Activated CD4-positive, alpha-beta T cell treated with anti-CD3 and anti-CD28 coated beads for 36 hours (primary cell): ENCODE measurements at regions not wholly inside any gene's neighbourhood (a gene's known extent, or its start where the extent isn't known, plus 50 kb on each side); places are given as distances from the start of the nearest gene placed in this dataset.

ENCODE experiments used
- ATAC-seq: fragments of 200-7000 bp; cut with Tn5 transposase; one replicate; pipeline ENCODE4 v1.10.0; 2021; ENCODE audit warnings: mild to moderate bottlenecking, moderate library complexity
- CTCF ChIA-PET: fragments of 350-600 bp; sonication (Branson Sonifier 250); formaldehyde crosslinking; loops from one replicate; lab custom pipeline; 2021; ENCODE audit warnings: antibody characterized with exemption; lab: Charles Lee
- POLR2A ChIA-PET: fragments of 350-600 bp; sonication (Branson Sonifier 250); formaldehyde crosslinking; loops from one replicate; lab custom pipeline; 2021; ENCODE audit warnings: antibody characterized with exemption, inconsistent platforms; lab: Charles Lee
- DNase-seq: peaks from one replicate; pipeline ENCODE4 v3.0.0-alpha.2; 2020
- H3K27ac Mint-ChIP-seq: one replicate; pipeline ENCODE4 v1.8.0; 2021; ENCODE audit warnings: mixed read lengths
- H3K27me3 Mint-ChIP-seq: one replicate; pipeline ENCODE4 v1.8.0; 2021; ENCODE audit warnings: mixed read lengths
- H3K36me3 Mint-ChIP-seq: one replicate; pipeline ENCODE4 v1.8.0; 2021; ENCODE audit warnings: low read depth, mixed read lengths
- H3K4me1 Mint-ChIP-seq: one replicate; pipeline ENCODE4 v1.8.0; 2021; ENCODE audit warnings: mixed read lengths
- H3K4me3 Mint-ChIP-seq: one replicate; pipeline ENCODE4 v1.8.0; 2021; ENCODE audit warnings: mild to moderate bottlenecking, moderate library complexity, mixed read lengths
- H3K9me3 Mint-ChIP-seq: one replicate; pipeline ENCODE4 v1.8.0; 2021; ENCODE audit warnings: low read depth, mixed read lengths
- intact Hi-C, 2 experiments: fragments of 100-400 bp; cut with DNase I in 1 of 2; cut with micrococcal nuclease in 1 of 2; formaldehyde crosslinking; loops; one replicate each; pipeline versions ENCODE4 v1.14.2 to v1.15.1; 2022 to 2024; cut with DNase I, micrococcal nuclease

GRCh38 chr2:212945526-212945925, 205.9 kb downstream of the IKZF2 start:
- CTCF ChIA-PET = no interaction called here
- DNase-seq = no peak
- no peaks in the 10 kb centered on the region for H3K27me3 Mint-ChIP-seq
- POLR2A ChIA-PET = no interaction called here
- intact Hi-C loops = no loop called here
- no peak overlapping the region for H3K4me3 Mint-ChIP-seq
- no peaks in the 10 kb centered on the region for H3K36me3 Mint-ChIP-seq
- H3K27ac Mint-ChIP-seq = no peak overlapping the region
- no peaks in the 10 kb centered on the region for H3K9me3 Mint-ChIP-seq
- ATAC-seq = no peak
- H3K4me1 Mint-ChIP-seq = no peaks in the 10 kb centered on the region

GRCh38 chr2:212943351-212943750, 208.1 kb downstream of the IKZF2 start:
- H3K27ac Mint-ChIP-seq = no peak overlapping the region
- H3K36me3 Mint-ChIP-seq = no peaks in the 10 kb centered on the region
- intact Hi-C loops = no loop called here
- DNase-seq = no peak
- no peaks in the 10 kb centered on the region for H3K9me3 Mint-ChIP-seq
- POLR2A ChIA-PET = no interaction called here
- peaks cover 1% of the 10 kb centered on the region for H3K4me1 Mint-ChIP-seq
- ATAC-seq = no peak
- H3K4me3 Mint-ChIP-seq = no peak overlapping the region
- CTCF ChIA-PET = no interaction called here
- H3K27me3 Mint-ChIP-seq = no peaks in the 10 kb centered on the region

- intact Hi-C loops = no loop called here
- POLR2A ChIA-PET = no interaction called here
- Mint-ChIP-seq H3K4me1 (peaks cover 4% of the 10 kb centered on the region), H3K27ac (no peak overlapping the region), H3K9me3 (no peaks in the 10 kb centered on the region), H3K27me3 (no peaks in the 10 kb centered on the region), H3K36me3 (no peaks in the 10 kb centered on the region), H3K4me3 (no peak overlapping the region)
- DNase-seq (no peak), ATAC-seq (no peak)
- CTCF ChIA-PET = no interaction called here
These were observed 210.1 kb downstream of the IKZF2 start for GRCh38 chr2:212941361-212941760.

- CTCF ChIA-PET = no interaction called here
- H3K4me1 Mint-ChIP-seq = peaks cover 4% of the 10 kb centered on the region
- POLR2A ChIA-PET = no interaction called here
- no peak overlapping the region for H3K27ac Mint-ChIP-seq
- no peaks in the 10 kb centered on the region for H3K9me3 Mint-ChIP-seq
- no peak for DNase-seq
- intact Hi-C loops = no loop called here
- no peaks in the 10 kb centered on the region for H3K36me3 Mint-ChIP-seq
- H3K4me3 Mint-ChIP-seq = no peak overlapping the region
- no peaks in the 10 kb centered on the region for H3K27me3 Mint-ChIP-seq
- no peak for ATAC-seq
These were observed 210.6 kb downstream of the IKZF2 start for GRCh38 chr2:212940816-212941215.

GRCh38 chr2:212939777-212940531, 211.5 kb downstream of the IKZF2 start:
- Mint-ChIP-seq H3K4me1 (peaks cover 4% of the 10 kb centered on the region), H3K4me3 (no peak overlapping the region), H3K36me3 (no peaks in the 10 kb centered on the region), H3K27me3 (no peaks in the 10 kb centered on the region), H3K27ac (no peak overlapping the region), H3K9me3 (no peaks in the 10 kb centered on the region)
- ATAC-seq (no peak), DNase-seq (no peak)
- ChIA-PET CTCF (no interaction called here), POLR2A (no interaction called here)
- intact Hi-C loops = no loop called here

GRCh38 chr2:212938144-212938793, 213.1 kb downstream of the IKZF2 start:
- H3K27ac Mint-ChIP-seq = peak overlapping the region; percentile 74
- H3K4me3 Mint-ChIP-seq = no peak overlapping the region
- H3K9me3 Mint-ChIP-seq = no peaks in the 10 kb centered on the region
- H3K4me1 Mint-ChIP-seq = peaks cover 4% of the 10 kb centered on the region
- H3K36me3 Mint-ChIP-seq = no peaks in the 10 kb centered on the region
- ATAC-seq = peak; percentile 16
- POLR2A ChIA-PET = no interaction called here
- no peaks in the 10 kb centered on the region for H3K27me3 Mint-ChIP-seq
- DNase-seq = no peak
- intact Hi-C loops = no loop called here
- CTCF ChIA-PET = no interaction called here

GRCh38 chr2:212936572-212936971, 214.8 kb downstream of the IKZF2 start:
- peaks cover 4% of the 10 kb centered on the region for H3K4me1 Mint-ChIP-seq
- no peak overlapping the region for H3K27ac Mint-ChIP-seq
- no peaks in the 10 kb centered on the region for H3K36me3 Mint-ChIP-seq
- CTCF ChIA-PET = no interaction called here
- no peaks in the 10 kb centered on the region for H3K27me3 Mint-ChIP-seq
- H3K4me3 Mint-ChIP-seq = no peak overlapping the region
- DNase-seq = no peak
- no peak for ATAC-seq
- POLR2A ChIA-PET = no interaction called here
- intact Hi-C loops = no loop called here
- no peaks in the 10 kb centered on the region for H3K9me3 Mint-ChIP-seq

GRCh38 chr2:212935752-212936151, 215.7 kb downstream of the IKZF2 start:
- H3K36me3 Mint-ChIP-seq = no peaks in the 10 kb centered on the region
- H3K4me1 Mint-ChIP-seq = peaks cover 6% of the 10 kb centered on the region
- H3K27me3 Mint-ChIP-seq = no peaks in the 10 kb centered on the region
- DNase-seq (no peak), ATAC-seq (no peak)
- CTCF ChIA-PET = interaction anchor here (0.6 to 1.0 kb wide), 2 partner anchors 11 to 134 kb away, joined by 3 to 4 read pairs; no protein-coding TSS in a partner anchor
- intact Hi-C loops = no loop called here
- POLR2A ChIA-PET = no interaction called here
- no peak overlapping the region for H3K4me3 Mint-ChIP-seq
- H3K27ac Mint-ChIP-seq = no peak overlapping the region
- no peaks in the 10 kb centered on the region for H3K9me3 Mint-ChIP-seq

- Mint-ChIP-seq H3K9me3 (no peaks in the 10 kb centered on the region), H3K36me3 (no peaks in the 10 kb centered on the region), H3K4me1 (peaks cover 23% of the 10 kb centered on the region), H3K27me3 (peaks cover 3% of the 10 kb centered on the region), H3K4me3 (no peak overlapping the region), H3K27ac (no peak overlapping the region)
- ATAC-seq = no peak
- DNase-seq = no peak
- CTCF ChIA-PET = interaction anchor here (0.6 kb wide), 1 partner anchor 40 kb away, joined by 6 read pairs; no protein-coding TSS in a partner anchor
- POLR2A ChIA-PET = interaction anchor here (0.6 kb wide), 1 partner anchor 16 kb away, joined by 3 read pairs; no protein-coding TSS in a partner anchor
- intact Hi-C loops = no loop called here
These were observed 220.1 kb downstream of the IKZF2 start for GRCh38 chr2:212931271-212931670.

GRCh38 chr2:212930556-212931260, 220.7 kb downstream of the IKZF2 start:
- no peak overlapping the region for H3K27ac Mint-ChIP-seq
- ATAC-seq = peak; percentile 36
- intact Hi-C loops = no loop called here

GRCh38 chr2:212929971-212930370, 221.4 kb downstream of the IKZF2 start:
- intact Hi-C loops = loop anchor here in 1 of 2 experiments (2.0 kb wide), 1 partner anchor 15 kb away; no protein-coding TSS in a partner anchor
- ChIA-PET POLR2A (no interaction called here), CTCF (interaction anchor here (0.9 kb wide), 1 partner anchor 218 kb away, joined by 3 read pairs; no protein-coding TSS in a partner anchor)
- no peak overlapping the region for H3K4me3 Mint-ChIP-seq
- no peak for DNase-seq
- peaks cover under 1% of the 10 kb centered on the region for H3K9me3 Mint-ChIP-seq
- no peak for ATAC-seq
- H3K4me1 Mint-ChIP-seq = peaks cover 23% of the 10 kb centered on the region
- no peak overlapping the region for H3K27ac Mint-ChIP-seq
- peaks cover 3% of the 10 kb centered on the region for H3K27me3 Mint-ChIP-seq
- no peaks in the 10 kb centered on the region for H3K36me3 Mint-ChIP-seq

More at GRCh38 chr2:212930556-212931260, 220.7 kb downstream of the IKZF2 start:
- Mint-ChIP-seq H3K36me3 (no peaks in the 10 kb centered on the region), H3K27me3 (peaks cover 3% of the 10 kb centered on the region), H3K4me3 (no peak overlapping the region), H3K4me1 (peaks cover 23% of the 10 kb centered on the region), H3K9me3 (no peaks in the 10 kb centered on the region)
- CTCF ChIA-PET = interaction anchor here (0.9 kb wide), 1 partner anchor 217 kb away, joined by 3 read pairs; no protein-coding TSS in a partner anchor
- POLR2A ChIA-PET = interaction anchor here (0.6 kb wide), 1 partner anchor 15 kb away, joined by 3 read pairs; no protein-coding TSS in a partner anchor
- DNase-seq = peak; percentile 14
